ENCODE measurements at regions not wholly inside any gene's neighbourhood (a gene's known extent, or its start where the extent isn't known, plus 50 kb on each side); places are given as distances from the start of the nearest gene placed in this dataset.
A peak's percentile ranks its signal among the peaks of the same experiment; 100 is the strongest.

GRCh38 chr12:131611416-131612091 is 99.3 kb upstream of the SFSWAP start:
- Mint-ChIP-seq H3K4me3 (no peak overlapping the region), H3K36me3 (ENCODE audit: low read depth) (no peaks in the 10 kb centered on the region), H3K27me3 (ENCODE audit: low read depth) (peaks cover 23% of the 10 kb centered on the region), H3K9me3 (no peaks in the 10 kb centered on the region), H3K27ac (no peak overlapping the region), H3K4me1 (peaks cover 27% of the 10 kb centered on the region)
- no peak for TF ChIP-seq CTCF (IDR thresholded peaks at IDR 0.05; ENCODE audit: unreplicated experiment in 3 of 3)

GRCh38 chr12:131612092-131612755 is 98.7 kb upstream of the SFSWAP start:
- Mint-ChIP-seq H3K9me3 (no peaks in the 10 kb centered on the region), H3K27me3 (ENCODE audit: low read depth) (peaks cover 23% of the 10 kb centered on the region), H3K4me3 (no peak overlapping the region), H3K36me3 (ENCODE audit: low read depth) (no peaks in the 10 kb centered on the region), H3K4me1 (peaks cover 30% of the 10 kb centered on the region), H3K27ac (no peak overlapping the region)
- TF ChIP-seq CTCF (IDR thresholded peaks at IDR 0.05; ENCODE audit: unreplicated experiment in 3 of 3) = no peak

GRCh38 chr12:131613186-131613585 is 97.7 kb upstream of the SFSWAP start:
- Mint-ChIP-seq H3K27me3 (ENCODE audit: low read depth) (peaks cover 24% of the 10 kb centered on the region), H3K4me3 (no peak overlapping the region)
- no peak for TF ChIP-seq CTCF (IDR thresholded peaks at IDR 0.05; ENCODE audit: unreplicated experiment in 3 of 3)

GRCh38 chr12:131613678-131614077 is 97.2 kb upstream of the SFSWAP start:
- no peak for TF ChIP-seq CTCF (IDR thresholded peaks at IDR 0.05; ENCODE audit: unreplicated experiment in 3 of 3)
- no peak overlapping the region for H3K4me3 Mint-ChIP-seq
- H3K4me1 Mint-ChIP-seq = peaks cover 36% of the 10 kb centered on the region
- H3K27me3 Mint-ChIP-seq (ENCODE audit: low read depth) = peaks cover 26% of the 10 kb centered on the region
- no peak overlapping the region for H3K27ac Mint-ChIP-seq
- no peaks in the 10 kb centered on the region for H3K9me3 Mint-ChIP-seq
- H3K36me3 Mint-ChIP-seq (ENCODE audit: low read depth) = no peaks in the 10 kb centered on the region

More at GRCh38 chr12:131613186-131613585, 97.7 kb upstream of the SFSWAP start:
- H3K36me3 Mint-ChIP-seq (ENCODE audit: low read depth) = no peaks in the 10 kb centered on the region
- no peak overlapping the region for H3K27ac Mint-ChIP-seq
- peaks cover 32% of the 10 kb centered on the region for H3K4me1 Mint-ChIP-seq
- no peaks in the 10 kb centered on the region for H3K9me3 Mint-ChIP-seq

GRCh38 chr12:131615326-131616042 is 95.4 kb upstream of the SFSWAP start:
- no peaks in the 10 kb centered on the region for H3K9me3 Mint-ChIP-seq
- TF ChIP-seq CTCF (IDR thresholded peaks at IDR 0.05; ENCODE audit: unreplicated experiment in 3 of 3) = no peak
- H3K4me3 Mint-ChIP-seq = no peak overlapping the region
- H3K27ac Mint-ChIP-seq = peak overlapping the region in 2 of 3 experiments; percentile 10 to 38
- H3K4me1 Mint-ChIP-seq = peaks cover 32% of the 10 kb centered on the region
- peaks cover 25% of the 10 kb centered on the region for H3K27me3 Mint-ChIP-seq (ENCODE audit: low read depth)
- no peaks in the 10 kb centered on the region for H3K36me3 Mint-ChIP-seq (ENCODE audit: low read depth)
